HL-60 (cell line): ENCODE measurements at regions not wholly inside any gene's neighbourhood (a gene's known extent, or its start where the extent isn't known, plus 50 kb on each side); places are given as distances from the start of the nearest gene placed in this dataset.

Experiments used
- CTCF ChIP-seq: IDR thresholded peaks from one replicate; pipeline ENCODE4 v1.5.1; 2011; ENCODE audit warnings: low read length, control low read depth, inconsistent platforms; ENCODE audit not compliant: insufficient read depth
- GABPA ChIP-seq: IDR thresholded peaks from 2 replicates; pipeline ENCODE4 v1.6.1; 2012; ENCODE audit warnings: low read depth
- POLR2AphosphoS5 ChIP-seq: IDR thresholded peaks from 2 replicates; pipeline ENCODE4 v1.6.1; 2012; ENCODE audit warnings: low read depth

- TF ChIP-seq CTCF (no peak), POLR2AphosphoS5 (no peak), GABPA (no peak)
Observed at GRCh38 chrX:138229718-138230117, 481.8 kb downstream of the FGF13 start.
